Limb (tissue), 2 donors: ENCODE measurements at regions not wholly inside any gene's neighbourhood (a gene's known extent, or its start where the extent isn't known, plus 50 kb on each side); places are given as distances from the start of the nearest gene placed in this dataset.
"Not testable (repeated sequence)": the region's sequence is repeated elsewhere in the genome, so short reads cannot be mapped to it uniquely, and the experiment has no call there.

ENCODE experiments used
- DNase-seq, 2 donors: peaks; one replicate each; pipeline ENCODE4 v3.0.0-alpha.2; 2016; ENCODE audit errors: extremely low spot score in 2 of 2

GRCh38 chr7:108627476-108628051, 57.9 kb downstream of the DNAJB9 start:
- no peak for DNase-seq

GRCh38 chr7:108628678-108629077, 59.0 kb downstream of the DNAJB9 start:
- no peak for DNase-seq

GRCh38 chr7:108629651-108630400, 60.2 kb downstream of the DNAJB9 start:
- peak; percentile 45 to 72 for DNase-seq

- DNase-seq: no peak
Observed at GRCh38 chr7:108634036-108634435, 64.4 kb downstream of the DNAJB9 start.

- DNase-seq: no peak
Observed at GRCh38 chr7:108634535-108634934, 64.9 kb downstream of the DNAJB9 start.

GRCh38 chr7:108637049-108637621, 67.5 kb downstream of the DNAJB9 start:
- DNase-seq: no peak

GRCh38 chr7:108642126-108642525, 72.5 kb downstream of the DNAJB9 start:
- no peak for DNase-seq

- no peak for DNase-seq
Observed at GRCh38 chr7:108643136-108643535, 73.5 kb downstream of the DNAJB9 start.

- no peak for DNase-seq
Observed at GRCh38 chr7:108648989-108649388, 79.3 kb downstream of the DNAJB9 start.

GRCh38 chr7:108650467-108650866, 80.8 kb downstream of the DNAJB9 start:
- peak in 1 of 2 donors; percentile 37 for DNase-seq

- no peak for DNase-seq
Observed at GRCh38 chr7:108652886-108653285, 83.2 kb downstream of the DNAJB9 start.

- no peak for DNase-seq
Observed at GRCh38 chr7:108653526-108653925, 83.9 kb downstream of the DNAJB9 start.

GRCh38 chr7:108657140-108657726, 87.6 kb downstream of the DNAJB9 start:
- DNase-seq: not testable (repeated sequence)

GRCh38 chr7:108659261-108659660, 89.6 kb downstream of the DNAJB9 start:
- no peak for DNase-seq

- no peak for DNase-seq
Observed at GRCh38 chr7:108659867-108660266, 90.2 kb downstream of the DNAJB9 start.

GRCh38 chr7:108660465-108660864, 90.8 kb downstream of the DNAJB9 start:
- peak in 1 of 2 donors; percentile 40 for DNase-seq

- DNase-seq: no peak
Observed at GRCh38 chr7:108662783-108663362, 93.2 kb downstream of the DNAJB9 start.

GRCh38 chr7:108663701-108664100, 94.0 kb downstream of the DNAJB9 start:
- DNase-seq: no peak

- DNase-seq: no peak
Observed at GRCh38 chr7:108667216-108667615, 97.5 kb downstream of the DNAJB9 start.

GRCh38 chr7:108669958-108670357, 100.3 kb downstream of the DNAJB9 start:
- DNase-seq: no peak

- not testable (repeated sequence) for DNase-seq
Observed at GRCh38 chr7:108673699-108674098, 104.0 kb downstream of the DNAJB9 start.

GRCh38 chr7:108684629-108685028, 115.0 kb downstream of the DNAJB9 start:
- no peak for DNase-seq
